SK-N-SH treated with all-trans-retinoic acid at 6 μM for 48 hours (cell line): ENCODE measurements at regions not wholly inside any gene's neighbourhood (a gene's known extent, or its start where the extent isn't known, plus 50 kb on each side); places are given as distances from the start of the nearest gene placed in this dataset.

Experiments used
- ESRRG ChIP-seq: fragments of 250-450 bp; sonication (Bioruptor Pico); IDR thresholded peaks from 2 replicates; pipeline ENCODE4 v1.6.1; 2021; ENCODE audit warnings: mild to moderate bottlenecking
- PATZ1 ChIP-seq: fragments of 250-450 bp; sonication (Bioruptor Pico); IDR thresholded peaks from 2 replicates; pipeline ENCODE4 v1.8.0; 2020; ENCODE audit warnings: mild to moderate bottlenecking, moderate library complexity, borderline replicate concordance

- no peak for TF ChIP-seq PATZ1 (CRISPR knock-in tag)
- no peak for TF ChIP-seq ESRRG (CRISPR knock-in tag)
Measured at GRCh38 chr1:200234938-200235337, 174.9 kb downstream of the ZNF281 start.
